AG08396 (cell line): ENCODE measurements at regions not wholly inside any gene's neighbourhood (a gene's known extent, or its start where the extent isn't known, plus 50 kb on each side); places are given as distances from the start of the nearest gene placed in this dataset.

ENCODE experiments used
- DNase-seq: peaks from one replicate; pipeline ENCODE4 v3.0.0; 2012; ENCODE audit warnings: low spot score, mixed read lengths

GRCh38 chr5:98454407-98454806 lies 319.1 kb upstream of the RGMB start:
- DNase-seq: no peak

- peak; percentile 50 for DNase-seq
Measured at GRCh38 chr5:98454904-98455303, 318.6 kb upstream of the RGMB start.

- DNase-seq: peak; percentile 14
Measured at GRCh38 chr5:98455665-98456064, 317.8 kb upstream of the RGMB start.

- DNase-seq: peak; percentile 10
Measured at GRCh38 chr5:98458004-98458403, 315.5 kb upstream of the RGMB start.

- DNase-seq: no peak
Measured at GRCh38 chr5:98458726-98459125, 314.7 kb upstream of the RGMB start.

GRCh38 chr5:98460536-98460935 lies 312.9 kb upstream of the RGMB start:
- DNase-seq: no peak

- no peak for DNase-seq
Measured at GRCh38 chr5:98461485-98461884, 312.0 kb upstream of the RGMB start.

- no peak for DNase-seq
Measured at GRCh38 chr5:98463222-98463621, 310.2 kb upstream of the RGMB start.

- DNase-seq: no peak
Measured at GRCh38 chr5:98463676-98464075, 309.8 kb upstream of the RGMB start.

- no peak for DNase-seq
Measured at GRCh38 chr5:98464737-98465330, 308.6 kb upstream of the RGMB start.

GRCh38 chr5:98468188-98468869 lies 305.1 kb upstream of the RGMB start:
- DNase-seq: peak; percentile 13

- no peak for DNase-seq
Measured at GRCh38 chr5:98470747-98471146, 302.7 kb upstream of the RGMB start.

- no peak for DNase-seq
Measured at GRCh38 chr5:98471458-98471857, 302.0 kb upstream of the RGMB start.

GRCh38 chr5:98474216-98474615 lies 299.2 kb upstream of the RGMB start:
- DNase-seq: no peak

GRCh38 chr5:98474782-98475181 lies 298.7 kb upstream of the RGMB start:
- DNase-seq: no peak

GRCh38 chr5:98482321-98483300 lies 290.9 kb upstream of the RGMB start:
- no peak for DNase-seq

GRCh38 chr5:98483301-98483685 lies 290.2 kb upstream of the RGMB start:
- DNase-seq: peak; percentile 14

- DNase-seq: no peak
Measured at GRCh38 chr5:98489021-98489420, 284.4 kb upstream of the RGMB start.

- DNase-seq: no peak
Measured at GRCh38 chr5:98490348-98490747, 283.1 kb upstream of the RGMB start.

GRCh38 chr5:98492258-98492657 lies 281.2 kb upstream of the RGMB start:
- DNase-seq: no peak

- no peak for DNase-seq
Measured at GRCh38 chr5:98497418-98497817, 276.0 kb upstream of the RGMB start.

- DNase-seq: no peak
Measured at GRCh38 chr5:98498028-98498427, 275.4 kb upstream of the RGMB start.

- no peak for DNase-seq
Measured at GRCh38 chr5:98499892-98500291, 273.6 kb upstream of the RGMB start.
